ENCODE measurements at regions not wholly inside any gene's neighbourhood (a gene's known extent, or its start where the extent isn't known, plus 50 kb on each side); places are given as distances from the start of the nearest gene placed in this dataset.

DNA sequence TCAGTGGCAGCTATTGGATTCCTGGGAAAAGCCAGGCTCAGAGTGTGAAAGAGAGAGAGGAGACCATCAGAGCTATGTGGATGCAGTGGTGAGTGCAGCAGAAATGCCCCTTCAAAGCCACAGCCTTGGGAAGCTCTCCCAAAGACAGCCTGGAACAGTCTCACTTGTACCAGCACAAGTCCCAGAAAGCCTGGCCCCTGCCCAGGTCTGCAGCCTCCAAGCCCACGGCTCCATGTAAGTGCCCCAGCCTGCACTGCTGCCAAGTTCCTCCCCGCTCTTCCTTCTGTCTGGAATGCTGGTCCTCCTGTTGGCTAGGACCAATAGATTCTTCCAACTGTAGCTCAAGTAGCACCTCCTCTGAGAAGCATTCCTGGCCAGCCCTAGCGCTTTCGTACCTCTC lies 539.7 kb downstream of the MIAT start:
- intact Hi-C loops (cut with micrococcal nuclease), result no loop called here
- POLR2A ChIA-PET, result no interaction called here
- H3K4me1 Mint-ChIP-seq (ENCODE audit: insufficient read depth, unreplicated experiment), result peaks cover 12% of the 10 kb centered on the region
- H3K36me3 Mint-ChIP-seq (ENCODE audit: insufficient read depth, unreplicated experiment), result no peaks in the 10 kb centered on the region
- peaks cover 9% of the 10 kb centered on the region for H3K9me3 Mint-ChIP-seq (ENCODE audit: unreplicated experiment)
- TF ChIP-seq, protein P1, sequence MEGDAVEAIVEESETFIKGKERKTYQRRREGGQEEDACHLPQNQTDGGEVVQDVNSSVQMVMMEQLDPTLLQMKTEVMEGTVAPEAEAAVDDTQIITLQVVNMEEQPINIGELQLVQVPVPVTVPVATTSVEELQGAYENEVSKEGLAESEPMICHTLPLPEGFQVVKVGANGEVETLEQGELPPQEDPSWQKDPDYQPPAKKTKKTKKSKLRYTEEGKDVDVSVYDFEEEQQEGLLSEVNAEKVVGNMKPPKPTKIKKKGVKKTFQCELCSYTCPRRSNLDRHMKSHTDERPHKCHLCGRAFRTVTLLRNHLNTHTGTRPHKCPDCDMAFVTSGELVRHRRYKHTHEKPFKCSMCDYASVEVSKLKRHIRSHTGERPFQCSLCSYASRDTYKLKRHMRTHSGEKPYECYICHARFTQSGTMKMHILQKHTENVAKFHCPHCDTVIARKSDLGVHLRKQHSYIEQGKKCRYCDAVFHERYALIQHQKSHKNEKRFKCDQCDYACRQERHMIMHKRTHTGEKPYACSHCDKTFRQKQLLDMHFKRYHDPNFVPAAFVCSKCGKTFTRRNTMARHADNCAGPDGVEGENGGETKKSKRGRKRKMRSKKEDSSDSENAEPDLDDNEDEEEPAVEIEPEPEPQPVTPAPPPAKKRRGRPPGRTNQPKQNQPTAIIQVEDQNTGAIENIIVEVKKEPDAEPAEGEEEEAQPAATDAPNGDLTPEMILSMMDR (IDR thresholded peaks at IDR 0.05; ENCODE audit: unreplicated experiment), result no peak
- CTCF ChIA-PET, result interaction anchor here (0.7 kb wide), 1 partner anchor 320 kb away, joined by 3 read pairs; no protein-coding TSS in a partner anchor
- DNase-seq (ENCODE audit: unreplicated experiment), result no peak
- no peaks in the 10 kb centered on the region for H3K27me3 Mint-ChIP-seq (ENCODE audit: insufficient read depth, unreplicated experiment)
- no peak overlapping the region for H3K4me3 Mint-ChIP-seq (ENCODE audit: unreplicated experiment)
- no peak overlapping the region for H3K27ac Mint-ChIP-seq (ENCODE audit: low read depth, unreplicated experiment)
- no TSS peak for BruUV-seq (replicated peaks)

DNA sequence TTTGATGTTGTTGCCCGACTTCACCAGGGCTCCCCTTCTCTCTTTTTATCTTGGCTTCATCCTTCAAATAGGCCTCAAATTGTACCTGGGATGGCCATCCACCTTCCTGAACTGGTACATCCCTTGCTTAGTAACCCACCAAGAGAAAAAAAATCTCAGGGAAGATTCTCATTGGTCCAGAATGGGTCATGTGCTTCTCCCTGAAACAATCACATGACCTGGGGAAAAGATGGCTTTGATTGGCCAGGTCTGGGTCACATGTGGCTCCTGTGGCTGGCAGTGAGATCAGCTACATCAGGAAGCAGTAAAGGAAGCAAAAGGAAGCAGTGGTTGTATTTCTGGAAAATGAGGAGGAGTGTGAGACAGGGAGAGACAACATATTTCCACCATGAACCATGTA lies 540.2 kb downstream of the MIAT start:
- Mint-ChIP-seq H3K36me3 (ENCODE audit: insufficient read depth, unreplicated experiment) (no peaks in the 10 kb centered on the region), H3K4me3 (ENCODE audit: unreplicated experiment) (no peak overlapping the region), H3K4me1 (ENCODE audit: insufficient read depth, unreplicated experiment) (peaks cover 15% of the 10 kb centered on the region), H3K9me3 (ENCODE audit: unreplicated experiment) (peaks cover 9% of the 10 kb centered on the region), H3K27ac (ENCODE audit: low read depth, unreplicated experiment) (no peak overlapping the region), H3K27me3 (ENCODE audit: insufficient read depth, unreplicated experiment) (no peaks in the 10 kb centered on the region)
- POLR2A ChIA-PET, result no interaction called here
- CTCF ChIA-PET, result interaction anchor here (0.7 kb wide), 1 partner anchor 532 kb away, joined by 5 read pairs; no protein-coding TSS in a partner anchor
- no peak for DNase-seq (ENCODE audit: unreplicated experiment)
- intact Hi-C loops (cut with micrococcal nuclease), result no loop called here
- no TSS peak for BruUV-seq (replicated peaks)
- TF ChIP-seq, protein P1 (IDR thresholded peaks at IDR 0.05; ENCODE audit: unreplicated experiment), result no peak

DNA sequence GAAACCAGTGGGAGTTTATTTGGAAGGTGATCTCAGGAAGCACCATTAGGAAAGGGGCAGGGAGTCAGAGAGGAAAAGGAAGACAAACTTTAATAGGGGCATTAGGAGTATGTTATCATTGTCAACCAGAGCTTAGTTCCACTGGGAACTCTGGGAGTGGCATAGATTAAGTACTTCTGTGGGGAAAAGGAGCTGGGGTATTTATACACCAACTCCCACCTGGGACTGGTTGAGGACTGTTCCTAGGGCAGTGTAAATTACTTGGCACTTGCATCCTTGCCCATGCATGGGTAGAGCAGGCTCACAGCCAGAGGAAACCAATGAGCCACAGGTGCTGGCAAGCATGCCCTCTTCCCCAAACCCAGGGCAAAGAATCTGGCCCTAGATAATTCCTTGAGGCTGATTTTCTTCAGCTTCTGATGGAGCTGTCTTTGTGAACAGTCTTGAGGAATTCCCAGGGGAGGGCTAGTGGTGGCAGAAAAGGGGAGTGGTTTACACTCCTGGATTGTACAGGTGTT lies 541.2 kb downstream of the MIAT start:
- Mint-ChIP-seq H3K9me3 (ENCODE audit: unreplicated experiment) (peaks cover 9% of the 10 kb centered on the region), H3K4me1 (ENCODE audit: insufficient read depth, unreplicated experiment) (peaks cover 22% of the 10 kb centered on the region), H3K27ac (ENCODE audit: low read depth, unreplicated experiment) (no peak overlapping the region), H3K27me3 (ENCODE audit: insufficient read depth, unreplicated experiment) (no peaks in the 10 kb centered on the region), H3K36me3 (ENCODE audit: insufficient read depth, unreplicated experiment) (no peaks in the 10 kb centered on the region), H3K4me3 (ENCODE audit: unreplicated experiment) (no peak overlapping the region)
- ChIA-PET POLR2A (no interaction called here), CTCF (interaction anchor here (0.6 kb wide), 1 partner anchor 520 kb away, joined by 3 read pairs; no protein-coding TSS in a partner anchor)
- no TSS peak for BruUV-seq (replicated peaks)
- TF ChIP-seq, protein P1 (IDR thresholded peaks at IDR 0.05; ENCODE audit: unreplicated experiment), result no peak
- no peak for DNase-seq (ENCODE audit: unreplicated experiment)
- intact Hi-C loops (cut with micrococcal nuclease), result no loop called here

DNA sequence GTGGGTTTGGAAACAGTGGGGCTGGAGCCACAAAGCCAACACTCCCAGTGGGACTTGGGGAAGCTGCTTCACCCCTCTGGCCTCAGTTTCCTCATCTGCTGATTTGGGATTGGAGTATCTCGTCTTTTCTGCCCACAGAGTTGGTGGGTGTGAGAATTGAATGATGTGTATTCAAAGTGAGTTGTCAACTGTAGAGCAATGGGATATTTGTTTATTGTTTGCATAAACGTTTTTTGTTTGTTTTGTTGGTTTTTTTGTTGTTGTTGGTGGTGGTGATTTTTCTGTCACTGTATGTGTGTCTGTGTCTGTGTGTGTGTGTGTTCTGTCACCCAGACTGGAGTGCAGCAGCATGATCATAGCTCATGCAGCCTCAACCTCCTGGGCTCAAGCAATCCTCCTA lies 542.0 kb downstream of the MIAT start:
- TF ChIP-seq, protein P1 (IDR thresholded peaks at IDR 0.05; ENCODE audit: unreplicated experiment), result no peak
- Mint-ChIP-seq H3K4me1 (ENCODE audit: insufficient read depth, unreplicated experiment) (peaks cover 18% of the 10 kb centered on the region), H3K36me3 (ENCODE audit: insufficient read depth, unreplicated experiment) (no peaks in the 10 kb centered on the region), H3K4me3 (ENCODE audit: unreplicated experiment) (no peak overlapping the region), H3K9me3 (ENCODE audit: unreplicated experiment) (peaks cover 9% of the 10 kb centered on the region), H3K27ac (ENCODE audit: low read depth, unreplicated experiment) (no peak overlapping the region), H3K27me3 (ENCODE audit: insufficient read depth, unreplicated experiment) (no peaks in the 10 kb centered on the region)
- ChIA-PET CTCF (interaction anchor here (0.6 kb wide), 1 partner anchor 9 kb away, joined by 4 read pairs; no protein-coding TSS in a partner anchor), POLR2A (no interaction called here)
- BruUV-seq (replicated peaks), result no TSS peak
- intact Hi-C loops (cut with micrococcal nuclease), result no loop called here
- no peak for DNase-seq (ENCODE audit: unreplicated experiment)
